ENCODE measurements at regions not wholly inside any gene's neighbourhood (a gene's known extent, or its start where the extent isn't known, plus 50 kb on each side); places are given as distances from the start of the nearest gene placed in this dataset.

DNA sequence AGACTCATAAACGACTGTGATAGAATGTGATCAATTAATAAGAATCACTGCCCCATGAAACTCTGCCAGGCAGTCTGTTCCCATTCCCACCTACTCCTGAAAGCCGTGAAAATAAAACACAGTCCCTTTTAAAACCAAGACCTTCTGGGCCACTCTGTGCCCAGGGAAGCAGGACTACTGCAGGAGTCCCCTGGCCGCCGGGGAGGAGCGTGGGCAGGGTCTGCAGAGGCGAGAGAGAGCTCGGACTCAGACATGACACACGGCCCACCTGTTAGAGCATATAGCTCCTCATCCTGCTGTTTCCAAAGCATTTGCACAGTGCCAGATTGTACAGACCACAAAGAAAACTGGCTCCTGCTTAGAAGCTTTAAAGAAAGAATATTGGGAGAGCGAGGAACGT, 400.5 kb downstream of the SHANK2 start:
- no peak overlapping the region for H3K27ac Mint-ChIP-seq (ENCODE audit: unreplicated experiment)
- H3K4me1 Mint-ChIP-seq (ENCODE audit: low read depth, unreplicated experiment): no peaks in the 10 kb centered on the region
- H3K9me3 Mint-ChIP-seq (ENCODE audit: unreplicated experiment): peaks cover 9% of the 10 kb centered on the region
- Histone ChIP-seq H2AFZ (ENCODE audit: low read depth, low read length) (no peak overlapping the region), H3K4me1 (ENCODE audit: insufficient read depth, low read length) (no peaks in the 10 kb centered on the region), H3K4me3 (ENCODE audit: insufficient read depth, low read depth, low read length) (no peak overlapping the region), H3K4me2 (ENCODE audit: low read length) (no peak overlapping the region), H3K36me3 (ENCODE audit: insufficient read depth, low read length) (no peaks in the 10 kb centered on the region), H3K27ac (ENCODE audit: low read depth, low read length) (no peak overlapping the region), H3K9ac (ENCODE audit: low read length) (no peak overlapping the region), H3K79me2 (ENCODE audit: insufficient read depth, low read length) (no peaks in the 10 kb centered on the region), H3K27me3 (ENCODE audit: insufficient read depth, low read length) (no peaks in the 10 kb centered on the region), H3K9me3 (ENCODE audit: insufficient read depth, low read depth, low read length) (no peaks in the 10 kb centered on the region), H4K20me1 (ENCODE audit: insufficient read depth, low read length) (no peaks in the 10 kb centered on the region)
- H3K36me3 Mint-ChIP-seq (ENCODE audit: low read depth, unreplicated experiment): no peaks in the 10 kb centered on the region
- H3K27me3 Mint-ChIP-seq (ENCODE audit: low read depth, unreplicated experiment): peaks cover 17% of the 10 kb centered on the region
- FAIRE-seq (no peak), DNase-seq (ENCODE audit: low read depth) (no peak)
- no peak overlapping the region for H3K4me3 Mint-ChIP-seq (ENCODE audit: unreplicated experiment)
- TF ChIP-seq, protein P1, sequence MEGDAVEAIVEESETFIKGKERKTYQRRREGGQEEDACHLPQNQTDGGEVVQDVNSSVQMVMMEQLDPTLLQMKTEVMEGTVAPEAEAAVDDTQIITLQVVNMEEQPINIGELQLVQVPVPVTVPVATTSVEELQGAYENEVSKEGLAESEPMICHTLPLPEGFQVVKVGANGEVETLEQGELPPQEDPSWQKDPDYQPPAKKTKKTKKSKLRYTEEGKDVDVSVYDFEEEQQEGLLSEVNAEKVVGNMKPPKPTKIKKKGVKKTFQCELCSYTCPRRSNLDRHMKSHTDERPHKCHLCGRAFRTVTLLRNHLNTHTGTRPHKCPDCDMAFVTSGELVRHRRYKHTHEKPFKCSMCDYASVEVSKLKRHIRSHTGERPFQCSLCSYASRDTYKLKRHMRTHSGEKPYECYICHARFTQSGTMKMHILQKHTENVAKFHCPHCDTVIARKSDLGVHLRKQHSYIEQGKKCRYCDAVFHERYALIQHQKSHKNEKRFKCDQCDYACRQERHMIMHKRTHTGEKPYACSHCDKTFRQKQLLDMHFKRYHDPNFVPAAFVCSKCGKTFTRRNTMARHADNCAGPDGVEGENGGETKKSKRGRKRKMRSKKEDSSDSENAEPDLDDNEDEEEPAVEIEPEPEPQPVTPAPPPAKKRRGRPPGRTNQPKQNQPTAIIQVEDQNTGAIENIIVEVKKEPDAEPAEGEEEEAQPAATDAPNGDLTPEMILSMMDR (IDR thresholded peaks at IDR 0.05; ENCODE audit: insufficient read depth, low read depth, low read length): no peak
- no peak for TF ChIP-seq EZH2 (IDR thresholded peaks at IDR 0.05; ENCODE audit: insufficient read depth, low read length)

DNA sequence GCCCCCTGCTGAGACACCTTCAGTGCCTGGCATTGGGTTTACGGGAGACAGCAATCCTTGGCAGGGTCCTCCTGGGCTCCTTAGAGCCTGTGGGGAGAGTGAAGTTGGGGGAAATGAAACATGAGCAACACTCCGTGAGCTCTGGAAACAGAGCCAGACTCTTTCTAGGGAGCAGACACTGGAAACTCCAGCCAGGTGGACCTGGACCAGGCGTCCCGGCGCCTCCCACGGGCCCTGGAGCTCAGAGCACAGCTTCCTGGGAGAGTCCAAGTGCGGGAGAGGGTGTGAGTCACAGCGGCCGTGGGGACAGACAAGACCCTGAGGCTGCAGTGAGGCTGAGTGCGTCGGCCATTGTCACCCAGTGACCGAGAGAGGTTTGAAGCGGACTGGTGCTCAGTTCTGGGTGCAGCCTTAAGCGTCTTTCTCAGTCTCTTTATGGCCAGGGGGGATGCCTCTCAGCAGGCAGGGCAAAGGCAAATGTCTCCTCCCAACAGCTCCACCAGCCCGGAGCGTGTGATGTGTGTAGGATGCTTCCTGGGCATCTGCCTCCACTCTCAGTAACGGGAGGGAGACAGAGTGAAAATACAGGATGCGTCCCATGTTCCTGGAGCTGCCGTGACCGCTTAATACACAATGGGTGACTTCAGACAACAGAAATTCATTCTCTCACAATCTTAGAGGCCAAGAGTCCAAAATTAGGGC, 399.2 kb downstream of the SHANK2 start:
- no peak overlapping the region for H3K9ac ChIP-seq (ENCODE audit: low read length)
- H3K4me2 ChIP-seq (ENCODE audit: low read length): no peak overlapping the region
- Mint-ChIP-seq H3K9me3 (ENCODE audit: unreplicated experiment) (peaks cover 9% of the 10 kb centered on the region), H3K4me1 (ENCODE audit: low read depth, unreplicated experiment) (no peaks in the 10 kb centered on the region), H3K27me3 (ENCODE audit: low read depth, unreplicated experiment) (peaks cover 22% of the 10 kb centered on the region), H3K36me3 (ENCODE audit: low read depth, unreplicated experiment) (no peaks in the 10 kb centered on the region), H3K27ac (ENCODE audit: unreplicated experiment) (no peak overlapping the region), H3K4me3 (ENCODE audit: unreplicated experiment) (no peak overlapping the region)
- H3K27ac ChIP-seq (ENCODE audit: low read depth, low read length): no peak overlapping the region
- no peak for FAIRE-seq
- no peaks in the 10 kb centered on the region for H3K79me2 ChIP-seq (ENCODE audit: insufficient read depth, low read length)
- no peak overlapping the region for H2AFZ ChIP-seq (ENCODE audit: low read depth, low read length)
- no peaks in the 10 kb centered on the region for H3K36me3 ChIP-seq (ENCODE audit: insufficient read depth, low read length)
- no peaks in the 10 kb centered on the region for H3K27me3 ChIP-seq (ENCODE audit: insufficient read depth, low read length)
- TF ChIP-seq, protein P1 (IDR thresholded peaks at IDR 0.05; ENCODE audit: insufficient read depth, low read depth, low read length): no peak
- no peak for TF ChIP-seq EZH2 (IDR thresholded peaks at IDR 0.05; ENCODE audit: insufficient read depth, low read length)
- no peak for DNase-seq (ENCODE audit: low read depth)
- no peak overlapping the region for H3K4me3 ChIP-seq (ENCODE audit: insufficient read depth, low read depth, low read length)
- peaks cover 4% of the 10 kb centered on the region for H3K9me3 ChIP-seq (ENCODE audit: insufficient read depth, low read depth, low read length)
- H3K4me1 ChIP-seq (ENCODE audit: insufficient read depth, low read length): no peaks in the 10 kb centered on the region
- no peaks in the 10 kb centered on the region for H4K20me1 ChIP-seq (ENCODE audit: insufficient read depth, low read length)

DNA sequence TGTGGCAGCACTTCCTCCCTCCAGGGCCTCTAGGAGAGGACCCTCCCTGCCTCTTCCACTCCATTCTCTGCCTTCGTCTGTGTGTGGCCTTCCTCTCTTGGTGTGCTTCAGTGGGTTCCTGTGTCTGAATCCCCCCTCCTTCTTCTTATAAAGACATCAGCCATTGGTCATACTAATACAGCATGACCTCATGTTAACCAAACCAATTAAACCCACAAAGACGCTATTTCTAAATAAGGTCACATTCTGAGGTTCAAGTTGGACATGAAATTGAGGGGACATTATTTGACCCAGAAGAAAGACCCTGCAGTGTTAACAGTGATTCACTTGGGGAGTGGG, 398.6 kb downstream of the SHANK2 start:
- Histone ChIP-seq H3K4me1 (ENCODE audit: insufficient read depth, low read length) (no peaks in the 10 kb centered on the region), H3K27me3 (ENCODE audit: insufficient read depth, low read length) (no peaks in the 10 kb centered on the region), H3K9me3 (ENCODE audit: insufficient read depth, low read depth, low read length) (peaks cover 4% of the 10 kb centered on the region), H4K20me1 (ENCODE audit: insufficient read depth, low read length) (no peaks in the 10 kb centered on the region), H3K79me2 (ENCODE audit: insufficient read depth, low read length) (no peaks in the 10 kb centered on the region), H3K36me3 (ENCODE audit: insufficient read depth, low read length) (no peaks in the 10 kb centered on the region), H3K4me2 (ENCODE audit: low read length) (no peak overlapping the region), H3K27ac (ENCODE audit: low read depth, low read length) (no peak overlapping the region), H2AFZ (ENCODE audit: low read depth, low read length) (no peak overlapping the region), H3K9ac (ENCODE audit: low read length) (no peak overlapping the region), H3K4me3 (ENCODE audit: insufficient read depth, low read depth, low read length) (no peak overlapping the region)
- Mint-ChIP-seq H3K27me3 (ENCODE audit: low read depth, unreplicated experiment) (peaks cover 23% of the 10 kb centered on the region), H3K27ac (ENCODE audit: unreplicated experiment) (no peak overlapping the region), H3K4me1 (ENCODE audit: low read depth, unreplicated experiment) (no peaks in the 10 kb centered on the region), H3K36me3 (ENCODE audit: low read depth, unreplicated experiment) (no peaks in the 10 kb centered on the region), H3K4me3 (ENCODE audit: unreplicated experiment) (no peak overlapping the region), H3K9me3 (ENCODE audit: unreplicated experiment) (peaks cover 9% of the 10 kb centered on the region)
- DNase-seq (ENCODE audit: low read depth) (no peak), FAIRE-seq (no peak)
- TF ChIP-seq, protein P1 (IDR thresholded peaks at IDR 0.05; ENCODE audit: insufficient read depth, low read depth, low read length): no peak
- TF ChIP-seq EZH2 (IDR thresholded peaks at IDR 0.05; ENCODE audit: insufficient read depth, low read length): no peak
